K562 (cell line): ENCODE measurements at regions not wholly inside any gene's neighbourhood (a gene's known extent, or its start where the extent isn't known, plus 50 kb on each side); places are given as distances from the start of the nearest gene placed in this dataset.

Experiments used
- ATAC-seq: fragments of 200-7000 bp; cut with Tn5 transposase; 3 replicates; pipeline ENCODE4 v1.9.1; 2020; ENCODE audit warnings: moderate library complexity
- BruUV-seq: library from RNA; stranded (reverse); fragments of 400-500 nt; replicated peaks from 2 replicates; lab custom pipeline; 2021; lab: Mats Ljungman, UMichigan
- CTCF ChIA-PET: fragments of 300-600 bp; formaldehyde crosslinking; extraction: SDS; loops from one replicate; lab custom pipeline; 2021; ENCODE audit warnings: low intra/inter-chr PET ratio; lab: Yijun Ruan, JAX
- POLR2A ChIA-PET: fragments of 300-600, 350-650 bp; sonication (Branson Sonifier 250); formaldehyde crosslinking; extraction: SDS; loops from one replicate; lab custom pipeline; 2021; ENCODE audit warnings: antibody characterized with exemption, inconsistent platforms; lab: Yijun Ruan, JAX
- DNase-seq, 4 experiments: peaks; one replicate each; pipeline versions ENCODE4 v3.0.0 to v3.0.0-alpha.2; 2011 to 2018; ENCODE audit warnings: low spot score in 3 of 4, mixed read lengths in 3 of 4; ENCODE audit errors: extremely low read depth in 1 of 4
- FAIRE-seq: peaks from 2 replicates; lab custom pipeline; 2011; peaks lifted over from hg19 to GRCh38; lab: Jason Lieb, UNC
- H2AFZ ChIP-seq: 2 replicates; pipeline ENCODE4 v1.6.0; 2011; ENCODE audit warnings: low read depth, low read length, control low read depth, inconsistent platforms
- H3K27ac ChIP-seq: fragments of 200-600 bp; 3 replicates; pipeline ENCODE4 v1.8.0; 2011; ENCODE audit warnings: low read depth, mild to moderate bottlenecking, control low read depth, inconsistent platforms, low read length, moderate library complexity, mixed read lengths; ENCODE audit errors: extremely low read depth
- H3K27me3 ChIP-seq, 2 experiments: fragments of 300-600 bp in 1 of 2; 2 replicates in 1 of 2; 3 replicates in 1 of 2; pipeline versions ENCODE4 v1.6.0 to v1.8.0; 2011; ENCODE audit warnings: inconsistent platforms in 2 of 2, low read length in 2 of 2, mild to moderate bottlenecking in 1 of 2, mixed read lengths in 1 of 2, moderate library complexity in 1 of 2; ENCODE audit not compliant: control insufficient read depth in 2 of 2, insufficient read depth in 2 of 2
- H3K36me3 ChIP-seq: fragments of 300-600 bp; 3 replicates; pipeline ENCODE4 v1.8.0; 2011; ENCODE audit warnings: mild to moderate bottlenecking, low read length, inconsistent platforms; ENCODE audit not compliant: control insufficient read depth, insufficient read depth
- H3K4me1 ChIP-seq, 2 experiments: fragments of 200-600 bp in 1 of 2; replicated peaks in 1 of 2; 2 replicates in 1 of 2; 3 replicates in 1 of 2; pipeline versions ENCODE4 v1.5.1 to v1.8.0; 2011; ENCODE audit warnings: inconsistent platforms in 2 of 2, low read length in 2 of 2, mild to moderate bottlenecking in 1 of 2, mixed read lengths in 1 of 2, moderate library complexity in 1 of 2; ENCODE audit not compliant: control insufficient read depth in 2 of 2, insufficient read depth in 2 of 2
- H3K4me2 ChIP-seq: 2 replicates; pipeline ENCODE4 v1.6.1; 2011; ENCODE audit warnings: low read length, control low read depth, inconsistent platforms, mixed read lengths; ENCODE audit not compliant: insufficient read depth
- H3K4me3 ChIP-seq: fragments of 200-600 bp; sonication (generic), shearing (Covaris generic); 2 replicates; pipeline ENCODE4 v1.5.1; 2016; ENCODE audit warnings: control low read depth, inconsistent platforms
- H3K79me2 ChIP-seq: fragments of 200-600 bp; 3 replicates; pipeline ENCODE4 v1.8.0; 2011; ENCODE audit warnings: low read length, inconsistent platforms; ENCODE audit not compliant: control insufficient read depth, insufficient read depth
- H3K9ac ChIP-seq, 2 experiments: 2 replicates each; pipeline versions ENCODE4 v1.6.0 to v1.6.1; 2011; ENCODE audit warnings: low read depth in 2 of 2, low read length in 2 of 2, control low read depth in 1 of 2, inconsistent platforms in 1 of 2, mild to moderate bottlenecking in 1 of 2, mixed read lengths in 1 of 2; ENCODE audit not compliant: insufficient read depth in 1 of 2
- H3K9me1 ChIP-seq: one replicate; pipeline ENCODE4 v1.6.0; 2011; ENCODE audit warnings: inconsistent platforms, mild to moderate bottlenecking, low read length, moderate library complexity; ENCODE audit not compliant: control insufficient read depth, insufficient read depth
- H3K9me3 ChIP-seq: replicated peaks from 2 replicates; pipeline ENCODE4 v1.5.1; 2011; ENCODE audit warnings: low read depth, low read length, inconsistent platforms; ENCODE audit not compliant: control insufficient read depth, insufficient read depth
- H4K20me1 ChIP-seq: replicated peaks from 2 replicates; pipeline ENCODE4 v1.6.1; 2011; ENCODE audit warnings: low read length, inconsistent platforms, mixed read lengths; ENCODE audit not compliant: control insufficient read depth, insufficient read depth
- BDP1 ChIP-seq: IDR thresholded peaks from 3 replicates; pipeline ENCODE4 v1.6.1; 2011; ENCODE audit not compliant: insufficient read length, insufficient read depth
- CC2D1A ChIP-seq: fragments of 450-650 bp; IDR thresholded peaks from 2 replicates; pipeline ENCODE4 v1.6.1; 2017; ENCODE audit warnings: mild to moderate bottlenecking
- TARDBP ChIP-seq: fragments of 450-650 bp; IDR thresholded peaks from 2 replicates; pipeline ENCODE4 v1.6.1; 2016
- ZNF146 ChIP-seq: IDR thresholded peaks from one replicate; pipeline ENCODE4 v1.6.1; 2018; ENCODE audit warnings: missing compliant biosample characterization; ENCODE audit not compliant: unreplicated experiment
- ZNF77 ChIP-seq: fragments of 250-450 bp; sonication (Bioruptor Pico); IDR thresholded peaks from 2 replicates; pipeline ENCODE4 v1.5.0; 2020
- in situ Hi-C: fragments of 300-500 bp; cut with MboI; formaldehyde crosslinking; loops from 4 replicates; pipeline ENCODE4 v1.15.0; 2018; ENCODE audit warnings: inconsistent platforms, mixed read lengths
- intact Hi-C: fragments of 100-400 bp; cut with micrococcal nuclease; formaldehyde crosslinking; loops from 2 replicates; pipeline ENCODE4 v1.14.2; 2022
- TF ChIP-seq, protein P1 (sequence below): IDR thresholded peaks from 3 replicates; pipeline ENCODE4 v1.6.1; 2011; ENCODE audit warnings: borderline replicate concordance, mild to moderate bottlenecking, moderate library complexity; ENCODE audit not compliant: insufficient read length; ENCODE audit errors: extremely low read depth

DNA sequence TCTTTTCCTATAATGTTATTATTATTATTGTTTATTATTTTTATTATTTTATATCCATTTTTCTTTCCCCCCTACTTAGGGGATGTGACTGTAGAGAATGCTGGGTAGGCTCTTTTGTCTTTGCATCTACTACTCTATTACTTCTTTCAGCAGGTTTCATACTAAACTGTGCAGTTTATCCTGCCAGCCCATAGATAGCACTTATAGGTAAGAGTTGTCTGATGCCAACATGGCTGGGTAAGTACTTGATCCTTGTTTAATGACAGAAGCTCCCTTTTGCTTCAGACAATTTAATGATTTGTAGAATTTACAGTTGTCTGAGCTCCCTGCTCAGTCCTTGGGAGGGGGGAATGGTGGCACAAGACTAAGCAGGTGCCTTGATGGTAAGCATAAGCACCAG lies 262.9 kb upstream of the CDH2 start:
- H3K27ac ChIP-seq = no peak overlapping the region
- H3K9me1 ChIP-seq = no peaks in the 10 kb centered on the region
- no peak overlapping the region for H3K9ac ChIP-seq
- no peak overlapping the region for H3K4me3 ChIP-seq
- H3K27me3 ChIP-seq = no peaks in the 10 kb centered on the region
- no peaks in the 10 kb centered on the region for H4K20me1 ChIP-seq
- BruUV-seq = no TSS peak
- DNase-seq (no peak), FAIRE-seq (no peak)
- CTCF ChIA-PET = no interaction called here
- in situ Hi-C loops = no loop called here
- no peaks in the 10 kb centered on the region for H3K36me3 ChIP-seq
- POLR2A ChIA-PET = no interaction called here
- no peaks in the 10 kb centered on the region; the same call in 1 of the 2 replicates for H3K9me3 ChIP-seq
- H2AFZ ChIP-seq = no peak overlapping the region
- no peak for TF ChIP-seq CC2D1A
- TF ChIP-seq ZNF146 = no peak
- no peak for TF ChIP-seq ZNF77 (CRISPR knock-in tag)
- TF ChIP-seq BDP1 = no peak
- TF ChIP-seq TARDBP = no peak
- TF ChIP-seq, protein P1, sequence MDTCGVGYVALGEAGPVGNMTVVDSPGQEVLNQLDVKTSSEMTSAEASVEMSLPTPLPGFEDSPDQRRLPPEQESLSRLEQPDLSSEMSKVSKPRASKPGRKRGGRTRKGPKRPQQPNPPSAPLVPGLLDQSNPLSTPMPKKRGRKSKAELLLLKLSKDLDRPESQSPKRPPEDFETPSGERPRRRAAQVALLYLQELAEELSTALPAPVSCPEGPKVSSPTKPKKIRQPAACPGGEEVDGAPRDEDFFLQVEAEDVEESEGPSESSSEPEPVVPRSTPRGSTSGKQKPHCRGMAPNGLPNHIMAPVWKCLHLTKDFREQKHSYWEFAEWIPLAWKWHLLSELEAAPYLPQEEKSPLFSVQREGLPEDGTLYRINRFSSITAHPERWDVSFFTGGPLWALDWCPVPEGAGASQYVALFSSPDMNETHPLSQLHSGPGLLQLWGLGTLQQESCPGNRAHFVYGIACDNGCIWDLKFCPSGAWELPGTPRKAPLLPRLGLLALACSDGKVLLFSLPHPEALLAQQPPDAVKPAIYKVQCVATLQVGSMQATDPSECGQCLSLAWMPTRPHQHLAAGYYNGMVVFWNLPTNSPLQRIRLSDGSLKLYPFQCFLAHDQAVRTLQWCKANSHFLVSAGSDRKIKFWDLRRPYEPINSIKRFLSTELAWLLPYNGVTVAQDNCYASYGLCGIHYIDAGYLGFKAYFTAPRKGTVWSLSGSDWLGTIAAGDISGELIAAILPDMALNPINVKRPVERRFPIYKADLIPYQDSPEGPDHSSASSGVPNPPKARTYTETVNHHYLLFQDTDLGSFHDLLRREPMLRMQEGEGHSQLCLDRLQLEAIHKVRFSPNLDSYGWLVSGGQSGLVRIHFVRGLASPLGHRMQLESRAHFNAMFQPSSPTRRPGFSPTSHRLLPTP = no peak
- TF ChIP-seq, all 486 proteins: peak for 0
- H3K79me2 ChIP-seq = no peaks in the 10 kb centered on the region
- intact Hi-C loops = no loop called here
- no peaks in the 10 kb centered on the region for H3K4me1 ChIP-seq
- ATAC-seq = no peak
- no peak overlapping the region for H3K4me2 ChIP-seq
